GM23248 (cell line): ENCODE measurements at regions not wholly inside any gene's neighbourhood (a gene's known extent, or its start where the extent isn't known, plus 50 kb on each side); places are given as distances from the start of the nearest gene placed in this dataset.

Experiments
- EZH2 ChIP-seq: fragments of 200-600 bp; sonication (generic); IDR thresholded peaks from 2 replicates; pipeline ENCODE4 v1.6.1; 2018; ENCODE audit warnings: antibody characterized with exemption, mild to moderate bottlenecking; ENCODE audit not compliant: insufficient read depth, poor library complexity, severe bottlenecking
- EZH2phosphoT487 ChIP-seq: fragments of 200-600 bp; sonication (generic); IDR thresholded peaks from 2 replicates; pipeline ENCODE4 v1.6.1; 2018; ENCODE audit warnings: antibody characterized with exemption, moderate library complexity, mild to moderate bottlenecking, low read depth; ENCODE audit not compliant: insufficient read depth

GRCh38 chr2:15701341-15701907, 109.8 kb downstream of the DDX1 start:
- TF ChIP-seq EZH2 (no peak), EZH2phosphoT487 (no peak)
